Stimulated activated CD8-positive, alpha-beta memory T cell treated with anti-CD3 and anti-CD28 coated beads, Interleukin-7, amount 100 ng/mL, for 48 hours (primary cell): ENCODE measurements at regions not wholly inside any gene's neighbourhood (a gene's known extent, or its start where the extent isn't known, plus 50 kb on each side); places are given as distances from the start of the nearest gene placed in this dataset.

Experiments
- DNase-seq, 2 donors: peaks; one replicate each; pipeline ENCODE4 v3.0.0-alpha.2; 2020; ENCODE audit warnings: low read depth in 1 of 2; ENCODE audit errors: extremely low read depth in 1 of 2

- no peak for DNase-seq
These were observed 64.2 kb upstream of the FAM20A start for GRCh38 chr17:68665373-68665772.

- DNase-seq = no peak
These were observed 61.3 kb upstream of the FAM20A start for GRCh38 chr17:68662479-68662878.

GRCh38 chr17:68662037-68662432 is 60.9 kb upstream of the FAM20A start:
- DNase-seq = no peak

DNA sequence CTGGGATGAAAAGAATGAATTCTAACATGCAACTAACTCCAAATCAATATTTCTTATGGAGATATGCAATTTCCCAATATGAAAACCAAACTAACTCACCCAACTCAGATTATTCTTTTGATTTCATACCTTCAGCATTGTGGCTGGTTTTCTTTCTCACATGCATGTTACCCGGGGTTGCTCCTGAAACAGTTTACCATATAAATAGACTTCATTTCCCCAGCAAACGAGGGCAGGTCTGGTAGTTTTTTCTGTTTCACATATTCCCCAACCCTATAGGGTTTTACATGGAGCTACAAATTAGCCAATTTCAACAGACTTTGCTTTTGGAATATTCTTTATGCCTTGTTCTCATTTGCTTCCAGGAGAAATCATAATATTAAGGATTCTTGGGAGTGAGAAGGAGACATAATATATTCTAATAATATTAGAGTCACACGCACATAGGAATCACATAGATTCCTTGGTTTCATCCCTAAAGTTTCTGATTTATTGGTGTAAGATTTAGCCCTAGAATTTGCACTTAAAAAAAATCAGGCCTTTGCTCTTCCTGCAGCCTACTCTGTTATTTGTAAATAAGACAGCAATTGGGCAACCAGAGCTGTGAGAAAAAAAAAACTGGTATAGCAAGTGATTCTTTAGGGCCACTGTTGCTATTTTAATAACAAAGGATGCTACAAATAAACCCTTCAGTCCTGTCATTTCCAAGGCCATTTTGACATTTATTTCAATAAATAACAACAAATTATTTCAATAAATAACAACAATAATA is 60.3 kb upstream of the FAM20A start:
- no peak for DNase-seq

- DNase-seq = no peak
These were observed 59.1 kb upstream of the FAM20A start for GRCh38 chr17:68660302-68660701.

GRCh38 chr17:68658999-68659780 is 58.0 kb upstream of the FAM20A start:
- no peak for DNase-seq

DNA sequence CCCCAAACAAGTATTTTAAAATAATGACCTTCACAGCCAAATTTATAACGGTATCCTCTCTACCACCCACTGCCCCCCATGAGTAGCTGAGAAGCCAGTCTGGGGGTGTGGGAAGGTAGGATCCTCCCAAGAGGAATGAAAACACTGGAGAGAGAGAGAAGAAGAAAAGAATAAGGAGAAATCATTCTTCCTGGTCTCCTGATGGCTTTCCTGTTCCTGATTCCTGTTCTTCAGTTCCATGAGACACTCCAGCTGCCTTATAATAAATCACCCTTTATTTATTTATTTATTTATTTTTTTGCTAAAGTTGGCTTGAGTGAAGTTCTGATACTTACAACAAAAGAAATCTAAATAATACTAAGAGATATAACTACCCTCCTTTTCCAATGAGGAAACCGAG is 56.4 kb upstream of the FAM20A start:
- DNase-seq = no peak

- DNase-seq = no peak
These were observed 56.0 kb upstream of the FAM20A start for GRCh38 chr17:68657166-68657565.

- DNase-seq = no peak
These were observed 55.5 kb upstream of the FAM20A start for GRCh38 chr17:68656666-68657065.
